GM21367 (cell line): ENCODE measurements at regions not wholly inside any gene's neighbourhood (a gene's known extent, or its start where the extent isn't known, plus 50 kb on each side); places are given as distances from the start of the nearest gene placed in this dataset.

Experiments
- ATAC-seq: cut with Tn5 transposase; IDR thresholded peaks from one replicate; pipeline ENCODE4 v1.9.1; 2021; ENCODE audit not compliant: unreplicated experiment

DNA sequence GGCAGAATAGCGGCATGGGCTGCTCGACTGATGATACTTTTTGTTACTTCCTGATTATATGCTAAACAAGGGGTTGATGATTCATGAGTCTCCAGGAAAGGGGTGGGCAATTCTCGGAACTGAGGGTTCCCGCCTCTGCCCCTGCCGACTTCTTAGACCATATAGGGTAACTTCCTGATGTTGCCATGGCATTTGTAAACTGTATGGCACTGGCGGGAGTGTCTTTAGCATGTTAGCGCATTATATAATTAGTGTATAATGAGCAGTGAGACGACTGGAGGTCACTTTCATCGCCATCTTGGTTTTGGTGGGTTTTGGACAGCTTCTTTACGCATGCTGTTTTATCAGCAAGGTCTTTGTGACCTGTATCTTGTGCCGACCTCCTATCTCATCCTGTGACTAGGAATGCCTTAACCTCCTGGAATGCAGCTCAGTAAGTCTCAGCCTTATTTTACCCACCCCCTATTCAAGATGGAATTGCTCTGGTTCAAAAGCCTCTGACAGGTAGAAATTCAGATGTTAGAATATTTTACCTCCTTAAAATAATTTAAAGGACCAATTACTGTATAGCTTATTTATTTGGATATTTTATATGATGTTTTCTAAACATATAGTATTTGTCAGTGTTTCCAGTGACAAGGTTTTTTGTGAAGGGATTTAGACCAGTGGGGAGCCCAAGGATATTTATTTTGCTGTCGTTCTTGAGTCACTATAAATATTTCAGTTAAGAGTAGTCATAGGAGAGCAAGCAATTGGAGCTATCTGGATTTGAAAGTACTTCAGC is 90.1 kb upstream of the PIK3CG start:
- ATAC-seq: no peak

DNA sequence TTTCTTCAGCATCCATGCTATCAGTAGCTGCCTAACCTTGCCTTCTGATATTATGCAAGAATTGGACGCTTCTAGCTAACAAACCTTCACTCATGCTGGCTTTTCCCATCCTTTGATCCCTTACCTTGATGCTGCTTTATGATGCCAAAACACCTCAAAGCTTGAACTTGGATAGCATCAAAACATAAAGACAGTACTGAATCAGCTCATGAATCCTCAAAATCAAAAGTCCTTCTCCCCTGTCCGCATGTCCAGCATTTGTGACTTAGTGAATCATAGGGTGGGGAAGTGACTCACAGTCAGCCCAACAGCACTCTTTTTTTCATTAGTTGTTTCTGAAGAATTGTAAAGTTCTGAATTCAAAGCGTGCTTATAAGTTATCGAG is 89.5 kb upstream of the PIK3CG start:
- ATAC-seq: no peak

DNA sequence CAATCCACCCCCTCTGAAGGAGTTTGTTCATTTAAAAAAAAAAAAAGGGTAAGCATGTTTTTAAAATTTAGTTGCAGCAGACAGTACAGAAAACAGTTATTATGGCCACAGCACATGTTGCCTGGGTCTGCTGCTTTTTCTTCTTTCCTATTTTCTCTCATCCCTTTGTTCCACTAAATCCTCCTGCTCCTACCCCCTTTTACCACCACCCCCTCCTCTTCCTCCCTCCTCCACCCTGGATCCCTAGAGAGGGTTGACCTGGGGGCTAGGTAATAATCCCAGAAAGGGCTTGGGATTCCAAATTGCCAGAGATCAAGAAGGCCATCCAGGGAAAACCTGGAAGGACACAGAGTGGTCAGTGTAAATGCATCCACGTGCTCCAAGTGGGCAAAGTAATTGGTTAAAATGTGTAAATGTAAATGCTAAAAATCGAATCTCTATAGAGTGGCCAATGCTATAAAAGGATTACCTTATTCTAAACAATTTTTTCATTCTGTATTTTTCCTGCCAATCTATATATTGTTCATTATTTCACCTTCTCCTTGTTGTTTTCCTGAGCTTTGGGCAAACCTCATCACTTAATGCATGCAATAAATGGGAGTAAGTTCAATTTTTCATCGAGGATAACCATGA is 89.0 kb upstream of the PIK3CG start:
- ATAC-seq: no peak

DNA sequence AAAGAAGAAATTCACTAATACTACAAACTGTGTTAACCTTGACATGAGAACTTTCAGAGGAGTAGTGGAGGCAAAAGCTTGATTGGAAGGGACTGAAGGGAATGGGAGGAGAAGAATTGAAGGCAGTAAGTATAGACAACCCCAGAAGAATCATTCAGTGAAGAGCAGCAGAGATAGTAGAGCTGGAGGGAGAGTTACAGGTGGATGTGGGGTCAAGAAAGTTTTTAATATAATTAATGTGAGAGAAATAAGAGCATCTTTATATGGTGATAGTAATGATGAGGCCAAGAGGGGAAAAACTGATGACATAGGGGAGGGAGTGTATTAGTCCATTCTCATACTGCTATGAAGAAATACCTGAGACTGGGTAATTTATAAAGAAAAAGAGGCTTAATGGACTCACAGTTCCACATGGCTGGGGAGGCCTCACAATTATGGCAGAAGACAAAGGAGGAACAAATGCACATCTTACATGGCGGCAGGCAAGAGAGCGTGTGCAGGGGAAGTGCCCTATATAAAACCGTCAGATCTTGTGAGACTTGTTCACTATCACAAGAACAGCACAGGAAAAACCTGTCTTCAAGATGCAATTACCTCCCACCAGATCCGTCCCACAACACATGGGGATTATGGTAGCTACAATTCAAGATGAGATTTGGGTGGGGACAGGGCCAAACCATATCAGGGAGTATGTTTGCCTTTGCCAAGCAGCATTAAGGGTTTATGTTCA is 88.3 kb upstream of the PIK3CG start:
- no peak for ATAC-seq

DNA sequence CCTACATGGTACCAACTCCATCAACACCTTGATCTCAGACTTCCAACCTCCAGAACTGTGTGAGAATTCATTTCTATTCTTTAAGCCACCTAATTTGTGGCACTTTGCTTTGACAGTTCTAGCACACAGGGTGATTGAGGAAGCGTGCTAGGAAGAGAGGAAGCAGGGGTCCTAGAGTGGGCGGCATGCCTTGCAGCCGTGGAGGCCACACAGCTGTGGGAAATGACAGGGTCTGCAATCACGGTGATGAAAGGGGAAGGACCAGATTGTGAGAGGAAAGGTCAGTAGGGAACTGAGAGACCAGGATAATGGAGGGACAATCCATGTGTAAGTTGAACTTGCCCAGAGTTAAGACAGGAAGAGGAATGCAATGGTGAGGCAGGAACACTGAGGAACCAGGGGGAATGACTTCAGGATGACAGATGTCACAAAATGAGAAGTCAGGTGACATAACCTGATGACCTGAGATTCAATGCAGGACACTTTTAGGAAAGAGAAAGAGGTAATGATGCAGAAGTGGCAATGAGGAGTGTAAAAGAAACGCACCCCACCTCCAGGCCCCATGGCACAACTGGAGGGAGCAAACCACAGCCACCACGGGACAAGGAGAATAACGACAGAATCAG is 87.3 kb upstream of the PIK3CG start:
- ATAC-seq: no peak

DNA sequence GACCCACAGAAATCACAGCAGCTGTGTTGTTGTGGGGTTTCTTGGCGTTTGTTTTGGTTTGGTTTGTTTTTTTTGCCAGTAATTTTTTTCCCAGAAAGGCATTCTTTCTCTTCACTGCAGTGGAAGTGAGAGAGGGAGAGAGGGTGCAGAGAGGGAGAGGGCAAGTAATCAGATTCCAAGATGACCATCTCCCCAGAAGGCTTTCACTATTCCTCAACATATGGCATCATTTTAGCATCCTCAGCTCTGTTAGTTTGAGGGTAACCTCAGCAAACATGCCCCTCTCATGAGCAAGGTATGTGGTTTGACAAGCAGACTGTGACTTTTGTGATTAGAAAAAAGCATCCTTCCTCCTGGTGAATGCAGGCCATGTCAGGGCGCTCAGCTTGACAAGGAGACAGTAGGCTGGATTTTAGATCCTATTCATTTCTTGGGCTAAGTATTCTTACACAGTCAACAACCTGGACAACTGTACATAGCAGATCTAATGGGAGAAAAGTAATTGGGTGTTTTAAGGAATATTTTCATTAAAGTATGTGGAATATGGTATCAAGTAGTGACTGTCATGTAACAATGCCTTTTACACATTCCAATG is 86.3 kb upstream of the PIK3CG start:
- ATAC-seq: no peak

DNA sequence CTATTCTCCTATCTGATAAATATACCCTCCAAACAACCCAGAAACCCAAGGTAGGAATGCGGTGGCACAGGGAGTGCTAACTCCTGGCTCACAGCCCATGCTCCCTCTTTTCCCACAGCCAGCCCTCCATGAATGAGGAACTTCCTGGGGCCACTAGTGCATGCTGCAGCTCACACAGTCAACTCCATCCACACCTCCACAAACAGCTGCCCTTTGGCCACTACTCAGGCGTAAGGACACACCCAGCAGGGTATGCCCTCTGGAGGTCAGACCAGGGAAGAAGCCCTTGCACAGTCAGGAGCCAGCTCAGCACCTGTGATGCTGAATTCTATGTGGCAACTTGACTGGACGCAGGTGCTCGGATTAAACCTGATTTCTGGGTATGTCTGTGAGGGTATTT is 85.2 kb upstream of the PIK3CG start:
- ATAC-seq: no peak

DNA sequence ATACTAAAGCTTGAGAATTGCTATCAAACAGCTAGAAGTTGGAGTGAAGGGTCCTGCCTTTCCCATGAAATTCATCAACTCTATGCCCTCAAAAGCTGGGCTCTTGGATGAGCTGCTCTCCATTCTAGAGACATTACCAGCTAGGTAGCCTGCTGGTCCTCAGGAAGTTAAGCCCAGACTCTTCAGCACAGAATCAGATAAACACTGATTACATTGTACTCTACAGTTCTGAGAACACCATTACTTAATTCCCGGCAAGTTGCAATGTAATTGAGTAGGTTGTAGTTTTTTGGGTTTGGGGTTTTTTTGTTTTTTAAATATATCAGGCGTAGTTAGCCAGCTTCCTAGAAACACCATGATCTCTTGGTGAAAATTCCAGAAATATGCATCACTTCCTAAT is 84.1 kb upstream of the PIK3CG start:
- no peak for ATAC-seq

DNA sequence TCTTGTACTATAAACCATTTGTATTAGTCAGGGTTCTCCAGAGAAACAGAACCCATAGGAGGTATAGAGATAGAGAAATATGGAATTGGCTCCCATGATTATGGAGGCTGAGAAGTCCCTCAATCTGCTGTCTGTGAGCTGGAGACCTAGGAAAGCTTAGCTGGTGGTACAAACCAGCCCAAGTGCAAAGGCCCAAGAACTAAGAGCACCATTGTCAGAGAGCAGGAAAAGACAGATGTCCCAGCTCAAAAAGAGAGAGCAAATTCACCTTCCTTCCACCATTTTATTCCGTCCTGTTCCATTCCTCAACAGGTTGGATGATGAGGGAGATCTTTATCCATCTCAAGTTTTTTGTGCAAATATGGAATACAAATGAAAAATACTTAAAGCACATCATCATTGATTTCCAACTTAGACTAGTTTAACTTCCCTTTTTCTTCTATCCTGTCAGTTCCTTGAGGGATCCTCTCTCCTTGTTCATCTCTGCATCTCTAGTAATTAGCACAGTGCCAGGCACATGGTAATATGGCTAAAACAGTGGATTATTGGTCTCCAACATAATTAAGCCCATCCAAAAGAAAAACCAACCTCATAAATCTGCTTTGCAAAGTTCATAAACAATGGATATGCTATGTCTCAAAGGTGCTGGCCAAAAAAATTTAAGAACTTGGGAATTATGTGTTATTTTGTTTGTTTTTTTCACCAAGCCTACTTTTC is 83.1 kb upstream of the PIK3CG start:
- ATAC-seq: no peak

DNA sequence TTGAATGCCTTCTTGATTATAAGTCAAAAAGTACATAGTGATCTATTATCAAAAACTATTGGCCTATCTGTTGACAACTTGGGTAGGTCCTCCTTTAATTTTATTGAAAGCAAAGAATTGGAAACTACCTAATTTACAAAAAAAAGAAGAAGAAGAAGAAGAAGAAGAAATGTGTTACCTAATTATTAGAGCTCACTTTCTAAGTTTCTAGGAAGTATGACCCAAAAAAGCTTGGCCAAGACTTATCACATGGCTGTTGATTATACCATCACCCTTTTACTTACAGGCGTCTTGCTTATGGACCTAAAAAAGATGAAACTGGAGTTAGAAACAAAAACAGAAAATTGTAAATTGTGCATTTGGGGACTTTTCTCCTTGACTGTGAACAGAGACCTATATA is 81.8 kb upstream of the PIK3CG start:
- ATAC-seq: no peak

DNA sequence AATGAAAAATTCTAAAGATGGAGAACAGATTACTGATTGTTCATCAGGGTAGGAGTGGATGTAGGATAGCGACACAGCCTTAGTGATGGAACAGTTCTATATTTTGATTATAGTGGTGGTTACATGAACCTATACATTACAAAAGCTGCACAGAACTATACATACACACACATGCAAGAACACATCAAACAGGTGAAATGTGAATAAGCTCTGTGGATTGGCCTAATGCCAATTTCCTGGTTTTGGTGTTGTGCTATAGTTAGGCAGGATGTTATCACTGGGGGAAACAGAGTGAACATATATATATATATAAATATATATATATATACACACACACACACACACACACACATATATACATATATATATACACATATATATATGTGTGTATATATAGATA is 76.4 kb upstream of the PIK3CG start:
- no peak for ATAC-seq

DNA sequence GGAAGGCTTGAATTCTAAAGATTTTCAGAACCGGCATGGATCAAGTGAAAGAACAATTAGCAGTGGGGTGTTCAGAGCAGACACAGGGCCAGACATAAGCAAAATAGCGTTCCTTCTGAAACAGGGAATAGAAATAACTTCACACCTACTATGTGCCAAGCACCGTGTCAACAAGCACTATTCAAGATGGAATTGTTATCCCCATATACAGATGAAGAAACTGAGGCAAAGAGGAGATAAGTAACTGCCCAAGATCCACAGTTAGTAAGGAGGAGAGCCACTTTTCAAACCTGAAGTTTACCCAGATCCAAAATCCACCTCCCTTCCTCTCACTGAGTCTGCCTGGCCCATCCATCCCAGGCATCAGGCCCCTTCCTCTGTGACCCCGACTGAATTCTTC is 73.6 kb upstream of the PIK3CG start:
- no peak for ATAC-seq

DNA sequence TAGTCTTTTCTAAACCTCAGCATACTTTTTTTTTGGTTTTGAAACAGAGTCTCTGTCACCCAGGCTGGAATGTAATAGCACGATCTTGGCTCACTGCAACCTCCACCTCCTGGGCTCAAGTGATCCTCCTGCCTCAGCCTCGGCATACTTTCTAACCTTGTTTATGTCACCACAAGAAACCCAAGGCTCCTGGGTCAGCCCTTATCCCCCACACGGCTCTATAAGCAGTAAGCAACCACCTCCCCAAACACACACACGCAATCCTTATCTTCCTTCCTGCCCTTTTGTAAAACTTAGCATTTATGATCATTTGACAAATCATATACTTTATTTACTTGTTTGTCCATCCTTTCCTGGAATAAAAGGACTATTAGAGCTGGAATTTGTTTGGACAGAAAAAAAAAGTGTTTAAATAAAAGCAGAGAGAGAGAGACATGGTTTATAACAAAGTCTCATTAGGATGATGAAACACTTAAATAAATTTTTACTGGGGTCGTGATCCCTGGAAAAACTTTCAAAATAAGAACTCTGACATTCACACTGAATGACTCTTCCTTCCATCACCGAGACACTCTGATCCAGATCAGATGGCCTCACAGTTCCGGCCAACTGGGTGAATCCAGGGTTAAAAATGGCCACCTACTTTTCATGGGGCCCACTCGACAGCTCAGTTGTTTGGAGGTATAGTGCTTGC is 72.7 kb upstream of the PIK3CG start:
- no peak for ATAC-seq

DNA sequence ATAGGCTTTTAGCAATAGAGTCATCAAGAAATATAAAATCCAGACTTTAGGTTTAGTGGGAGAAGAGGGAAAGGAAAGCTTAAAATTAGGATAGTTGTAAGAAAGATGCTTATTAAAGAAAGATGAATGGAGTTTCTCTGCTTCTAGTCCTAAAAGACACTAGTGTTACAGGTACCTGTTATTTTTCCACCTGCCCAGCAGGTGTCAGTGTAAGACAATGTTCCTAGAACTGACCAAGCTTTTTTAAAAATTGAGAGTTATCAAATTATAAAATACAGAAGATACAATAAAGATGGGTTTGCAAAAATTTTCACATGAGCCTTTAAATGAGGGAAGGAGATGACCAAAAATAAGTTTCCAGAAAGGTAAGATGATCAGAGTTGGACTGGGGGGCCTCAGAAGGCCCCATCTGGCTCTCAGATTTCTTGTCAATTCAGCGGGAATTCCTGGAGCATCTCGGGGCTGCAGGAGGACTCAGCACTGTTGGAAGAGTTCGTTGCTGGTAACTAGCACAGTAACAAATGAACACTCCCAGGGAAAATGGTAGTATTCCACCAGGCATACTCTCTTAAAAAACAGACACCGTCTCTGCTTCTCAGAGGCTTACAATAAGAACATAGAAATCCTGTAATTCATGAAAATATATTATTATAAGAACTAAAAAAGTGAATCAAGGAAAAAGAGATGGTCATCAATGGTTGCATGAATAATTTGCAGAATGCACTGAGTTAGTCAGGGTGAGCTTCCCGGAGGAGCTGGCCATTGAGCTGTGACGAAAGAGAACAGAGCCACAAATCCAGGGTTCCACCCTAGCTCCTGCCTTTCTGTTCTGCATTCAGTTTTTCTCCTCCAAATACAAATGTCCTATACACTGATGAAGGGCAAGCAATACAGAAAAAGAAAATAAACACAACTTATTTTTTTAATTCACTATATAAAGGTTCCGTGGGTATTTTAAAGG is 71.8 kb upstream of the PIK3CG start:
- ATAC-seq: no peak

DNA sequence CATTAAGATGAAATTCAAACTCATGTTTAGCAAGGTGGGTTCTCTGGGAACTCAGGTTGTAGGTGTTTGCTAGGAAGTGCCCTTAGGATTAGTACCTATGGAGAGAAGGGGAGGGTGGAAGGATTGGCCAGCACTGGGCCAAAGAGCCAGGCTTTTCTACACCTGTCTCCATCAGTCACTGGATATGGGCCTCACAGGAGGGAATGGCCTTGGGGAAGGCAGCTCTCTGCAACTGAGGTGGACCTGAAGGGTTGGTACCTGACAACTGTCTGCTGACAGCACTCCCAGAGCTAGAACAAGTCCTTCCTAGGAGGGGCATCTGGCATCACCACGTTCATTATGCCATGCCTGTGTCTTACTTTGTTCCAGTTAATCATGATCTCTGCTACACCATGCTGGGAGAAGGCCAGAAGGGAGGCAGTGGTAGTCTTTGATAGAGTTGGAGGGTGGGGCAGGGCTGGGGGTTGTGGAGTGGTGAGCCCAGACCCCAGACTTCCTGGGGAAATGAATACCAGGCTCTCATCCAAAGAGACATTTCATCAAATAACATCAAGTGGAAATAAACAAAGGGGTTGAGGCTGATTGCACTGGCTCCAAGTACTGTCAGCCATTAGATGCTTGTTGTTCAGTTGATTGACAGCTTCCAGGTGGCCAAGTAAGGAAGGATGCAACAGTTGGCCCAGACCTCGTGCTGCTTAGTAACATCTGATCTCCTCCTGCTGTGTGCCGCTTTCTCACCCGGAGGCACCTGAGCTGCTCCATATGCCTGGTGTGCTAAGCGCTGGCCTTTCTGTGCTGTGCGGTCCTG is 70.6 kb upstream of the PIK3CG start:
- ATAC-seq: no peak

DNA sequence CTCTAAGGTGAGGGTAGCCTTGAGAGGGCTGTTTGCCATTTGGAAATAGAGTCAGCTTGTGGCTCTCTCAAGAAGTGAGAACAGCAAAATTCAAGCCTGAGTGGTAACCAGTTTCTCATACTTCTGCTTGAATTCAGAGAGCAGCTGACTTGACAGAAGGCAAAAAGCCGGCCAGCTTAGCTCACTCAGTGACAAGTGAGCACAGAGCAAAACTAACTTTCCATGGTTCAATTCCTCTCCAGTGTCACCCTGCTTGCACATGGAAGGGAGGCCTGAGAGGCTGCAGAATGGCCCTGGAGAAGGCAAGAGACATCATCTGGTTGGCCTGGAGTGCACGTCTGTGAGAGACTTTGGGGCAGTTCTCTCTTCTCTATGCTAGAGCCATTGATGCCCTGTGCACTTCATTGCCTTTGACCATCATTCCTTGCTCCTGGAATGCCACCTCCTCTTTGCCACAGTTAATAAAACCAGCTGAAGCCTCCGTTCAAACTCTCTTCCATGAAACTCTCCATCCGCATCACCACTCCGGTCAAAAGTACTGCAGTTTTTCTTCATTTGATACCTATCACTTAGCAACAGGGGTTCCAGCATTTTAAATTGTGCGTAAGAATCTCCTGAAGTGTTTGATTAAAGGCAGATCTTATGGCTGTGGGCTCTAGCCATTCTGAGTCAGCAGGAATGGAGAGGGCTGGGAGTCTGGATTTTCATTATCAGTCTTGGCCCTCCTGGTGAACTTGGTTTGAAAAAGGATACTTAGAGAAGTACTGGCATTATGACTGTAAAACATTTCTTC is 69.8 kb upstream of the PIK3CG start:
- no peak for ATAC-seq

DNA sequence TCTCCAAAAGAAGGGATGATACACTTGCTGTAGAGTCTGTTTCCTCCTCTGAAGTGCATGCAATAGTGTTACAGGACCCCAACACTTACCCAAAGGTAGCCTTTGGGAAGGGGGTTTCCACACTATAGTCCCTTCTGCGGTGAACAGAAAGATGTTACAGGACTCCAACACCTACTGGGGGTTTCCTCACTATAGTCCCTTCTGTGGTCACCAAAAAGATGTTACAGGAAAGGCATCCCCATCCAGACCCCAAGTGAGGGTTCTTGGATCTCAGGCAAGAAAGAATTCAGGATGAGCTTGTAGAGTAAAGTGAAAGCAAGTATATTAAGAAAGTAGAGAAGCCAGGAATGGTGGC is 69.2 kb upstream of the PIK3CG start:
- no peak for ATAC-seq

DNA sequence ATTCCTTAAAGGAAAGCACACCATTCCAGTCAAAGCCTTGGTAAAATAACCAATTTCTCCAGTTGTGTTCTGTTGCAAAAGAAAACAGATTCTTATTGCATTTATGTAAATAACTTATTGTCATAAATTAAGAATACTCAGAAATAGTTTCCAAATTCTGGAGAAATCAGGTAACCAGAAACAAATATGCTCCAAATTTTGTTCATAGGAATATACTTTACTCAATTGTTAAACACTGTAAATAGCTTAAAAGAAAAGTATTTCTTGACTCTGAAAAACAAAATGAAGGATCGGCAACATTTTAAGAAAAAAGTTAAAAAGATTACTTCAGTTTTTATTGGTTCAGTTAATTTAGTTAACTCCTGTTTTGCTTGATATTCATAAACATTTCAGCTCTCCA is 67.1 kb upstream of the PIK3CG start:
- no peak for ATAC-seq
